Loucy (cell line): ENCODE measurements at regions not wholly inside any gene's neighbourhood (a gene's known extent, or its start where the extent isn't known, plus 50 kb on each side); places are given as distances from the start of the nearest gene placed in this dataset.
A peak's percentile ranks its signal among the peaks of the same experiment; 100 is the strongest.

Experiments used
- H2AFZ ChIP-seq: fragments of 200-600 bp; sonication (generic); 2 replicates; pipeline ENCODE4 v1.6.0; 2016; ENCODE audit warnings: antibody characterized with exemption, mild to moderate bottlenecking, low read length, moderate library complexity
- H3F3A ChIP-seq: fragments of 200-600 bp; 2 replicates; pipeline ENCODE4 v1.6.0; 2016; ENCODE audit warnings: antibody characterized with exemption, low read depth, mild to moderate bottlenecking
- H3K27me3 ChIP-seq: fragments of 200-600 bp; sonication (generic); 2 replicates; pipeline ENCODE4 v1.6.1; 2014; ENCODE audit warnings: low read length, mild to moderate bottlenecking; ENCODE audit not compliant: insufficient read depth, poor library complexity, severe bottlenecking
- H3K36me3 ChIP-seq: fragments of 200-600 bp; sonication (generic); 2 replicates; pipeline ENCODE4 v1.6.1; 2016; ENCODE audit warnings: low read length; ENCODE audit not compliant: insufficient read depth
- H3K4me1 ChIP-seq: fragments of 200-600 bp; sonication (generic); 2 replicates; pipeline ENCODE4 v1.5.1; 2014; ENCODE audit warnings: low read length, mild to moderate bottlenecking; ENCODE audit not compliant: insufficient read depth, poor library complexity, severe bottlenecking
- H3K4me2 ChIP-seq: fragments of 200-600 bp; sonication (generic); 2 replicates; pipeline ENCODE4 v1.6.0; 2014; ENCODE audit warnings: antibody characterized with exemption, low read length, low read depth, mild to moderate bottlenecking; ENCODE audit not compliant: poor library complexity, severe bottlenecking
- H3K4me3 ChIP-seq: fragments of 200-600 bp; sonication (generic); 2 replicates; pipeline ENCODE4 v1.5.1; 2014; ENCODE audit warnings: low read length, mild to moderate bottlenecking, mixed read lengths; ENCODE audit not compliant: poor library complexity, severe bottlenecking
- H3K79me2 ChIP-seq: fragments of 200-600 bp; sonication (generic); 2 replicates; pipeline ENCODE4 v1.6.1; 2014; ENCODE audit warnings: low read length; ENCODE audit not compliant: insufficient read depth
- H3K9ac ChIP-seq: fragments of 200-600 bp; sonication (generic); 2 replicates; pipeline ENCODE4 v1.6.0; 2014; ENCODE audit warnings: mild to moderate bottlenecking, low read depth, low read length, moderate library complexity; ENCODE audit not compliant: poor library complexity, severe bottlenecking
- H3K9me2 ChIP-seq: fragments of 200-600 bp; sonication (generic); replicated peaks from 2 replicates; pipeline ENCODE4 v1.6.1; 2016; ENCODE audit warnings: low read depth, low read length, mixed read lengths
- H3K9me3 ChIP-seq: fragments of 200-600 bp; sonication (generic); 2 replicates; pipeline ENCODE4 v1.6.1; 2014; ENCODE audit warnings: mild to moderate bottlenecking, antibody characterized with exemption, low read length, low read depth; ENCODE audit not compliant: insufficient read depth
- H4K20me1 ChIP-seq: fragments of 200-600 bp; sonication (generic); 2 replicates; pipeline ENCODE4 v1.6.0; 2014; ENCODE audit warnings: antibody characterized with exemption, low read length, mild to moderate bottlenecking; ENCODE audit not compliant: insufficient read depth, poor library complexity, severe bottlenecking
- EZH2phosphoT487 ChIP-seq: fragments of 200-600 bp; IDR thresholded peaks from 2 replicates; pipeline ENCODE4 v1.6.1; 2018; ENCODE audit warnings: antibody characterized with exemption, mild to moderate bottlenecking, moderate library complexity, borderline replicate concordance
- TF ChIP-seq, protein P1 (sequence below): fragments of 200-600 bp; sonication (generic); conservative IDR thresholded peaks from 2 replicates; pipeline ENCODE4 v1.5.1; 2014; ENCODE audit warnings: mild to moderate bottlenecking, antibody characterized with exemption, low read length

- H3K4me2 ChIP-seq, result no peak overlapping the region
- no peaks in the 10 kb centered on the region for H3K27me3 ChIP-seq
- H3K4me3 ChIP-seq, result no peak overlapping the region
- no peak overlapping the region for H3K9ac ChIP-seq
- no peaks in the 10 kb centered on the region for H3K79me2 ChIP-seq
- H2AFZ ChIP-seq, result no peak overlapping the region
- no peaks in the 10 kb centered on the region for H3K9me3 ChIP-seq
- no peaks in the 10 kb centered on the region for H3K9me2 ChIP-seq
- no peaks in the 10 kb centered on the region for H3K4me1 ChIP-seq
- H4K20me1 ChIP-seq, result no peaks in the 10 kb centered on the region
- TF ChIP-seq, protein P1, sequence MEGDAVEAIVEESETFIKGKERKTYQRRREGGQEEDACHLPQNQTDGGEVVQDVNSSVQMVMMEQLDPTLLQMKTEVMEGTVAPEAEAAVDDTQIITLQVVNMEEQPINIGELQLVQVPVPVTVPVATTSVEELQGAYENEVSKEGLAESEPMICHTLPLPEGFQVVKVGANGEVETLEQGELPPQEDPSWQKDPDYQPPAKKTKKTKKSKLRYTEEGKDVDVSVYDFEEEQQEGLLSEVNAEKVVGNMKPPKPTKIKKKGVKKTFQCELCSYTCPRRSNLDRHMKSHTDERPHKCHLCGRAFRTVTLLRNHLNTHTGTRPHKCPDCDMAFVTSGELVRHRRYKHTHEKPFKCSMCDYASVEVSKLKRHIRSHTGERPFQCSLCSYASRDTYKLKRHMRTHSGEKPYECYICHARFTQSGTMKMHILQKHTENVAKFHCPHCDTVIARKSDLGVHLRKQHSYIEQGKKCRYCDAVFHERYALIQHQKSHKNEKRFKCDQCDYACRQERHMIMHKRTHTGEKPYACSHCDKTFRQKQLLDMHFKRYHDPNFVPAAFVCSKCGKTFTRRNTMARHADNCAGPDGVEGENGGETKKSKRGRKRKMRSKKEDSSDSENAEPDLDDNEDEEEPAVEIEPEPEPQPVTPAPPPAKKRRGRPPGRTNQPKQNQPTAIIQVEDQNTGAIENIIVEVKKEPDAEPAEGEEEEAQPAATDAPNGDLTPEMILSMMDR, result no peak
- no peak for TF ChIP-seq EZH2phosphoT487
- H3K36me3 ChIP-seq, result no peaks in the 10 kb centered on the region
- no peaks in the 10 kb centered on the region for H3F3A ChIP-seq
Measured at GRCh38 chrX:98362630-98363029, 1478.9 kb downstream of the RPA4 start.

DNA sequence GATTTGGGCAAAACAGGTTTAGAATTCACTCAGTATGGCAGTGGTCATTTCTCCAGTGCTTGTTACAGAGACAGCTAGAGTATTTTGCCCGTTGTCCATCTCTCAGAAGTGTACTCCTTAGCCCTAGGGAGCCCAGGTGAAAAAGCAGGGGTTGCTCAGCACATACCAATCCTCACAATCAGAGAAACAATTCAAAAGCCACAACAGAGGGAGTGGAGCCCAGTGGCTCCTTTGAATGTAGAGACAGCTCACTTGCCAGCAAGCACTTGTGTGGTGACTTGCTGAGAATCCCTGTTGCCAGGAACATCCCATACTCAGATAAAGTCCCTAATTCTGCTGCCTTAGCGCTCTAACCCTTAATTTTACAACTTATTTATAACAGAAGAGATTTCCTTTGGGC is 1488.3 kb downstream of the RPA4 start:
- Histone ChIP-seq H3K9ac (no peak overlapping the region), H3K4me2 (no peak overlapping the region)

GRCh38 chrX:98379134-98379533 is 1495.4 kb downstream of the RPA4 start:
- H3K36me3 ChIP-seq, result no peaks in the 10 kb centered on the region
- no peak overlapping the region for H3K9ac ChIP-seq
- H3K4me2 ChIP-seq, result no peak overlapping the region
- no peak overlapping the region for H3K4me3 ChIP-seq
- TF ChIP-seq, protein P1, result peak; percentile 34
- TF ChIP-seq EZH2phosphoT487, result no peak
- no peaks in the 10 kb centered on the region for H3F3A ChIP-seq
- no peaks in the 10 kb centered on the region for H3K4me1 ChIP-seq
- H3K79me2 ChIP-seq, result no peaks in the 10 kb centered on the region
- H3K27me3 ChIP-seq, result no peaks in the 10 kb centered on the region
- no peaks in the 10 kb centered on the region for H4K20me1 ChIP-seq
- H3K9me3 ChIP-seq, result no peaks in the 10 kb centered on the region
- no peaks in the 10 kb centered on the region for H3K9me2 ChIP-seq
- H2AFZ ChIP-seq, result no peak overlapping the region

More for the DNA sequence above, 1488.3 kb downstream of the RPA4 start:
- H3K4me1 ChIP-seq, result no peaks in the 10 kb centered on the region
- H3K9me2 ChIP-seq, result no peaks in the 10 kb centered on the region
- H3K36me3 ChIP-seq, result no peaks in the 10 kb centered on the region
- TF ChIP-seq EZH2phosphoT487, result no peak
- TF ChIP-seq, protein P1, result no peak
- no peaks in the 10 kb centered on the region for H3K9me3 ChIP-seq
- H3K4me3 ChIP-seq, result no peak overlapping the region
- H3K79me2 ChIP-seq, result no peaks in the 10 kb centered on the region
- H4K20me1 ChIP-seq, result no peaks in the 10 kb centered on the region
- no peak overlapping the region for H2AFZ ChIP-seq
- H3F3A ChIP-seq, result no peaks in the 10 kb centered on the region
- H3K27me3 ChIP-seq, result no peaks in the 10 kb centered on the region
